Panc1 (cell line): ENCODE measurements at regions not wholly inside any gene's neighbourhood (a gene's known extent, or its start where the extent isn't known, plus 50 kb on each side); places are given as distances from the start of the nearest gene placed in this dataset.

Experiments used
- ATAC-seq: fragments of 200-7000 bp; cut with Tn5 transposase; 2 replicates; pipeline ENCODE4 v1.9.1; 2020; ENCODE audit warnings: mild to moderate bottlenecking, moderate library complexity
- BruUV-seq: library from RNA; stranded (reverse); fragments of 400-500 nt; replicated peaks from 2 replicates; lab custom pipeline; 2021; lab: Mats Ljungman, UMichigan
- CTCF ChIA-PET: fragments of 300-600 bp; sonication (Branson Sonifier 250); formaldehyde crosslinking; loops from one replicate; lab custom pipeline; 2022; ENCODE audit warnings: antibody characterized with exemption; lab: Charles Lee
- POLR2A ChIA-PET: fragments of 300-600 bp; sonication (Branson Sonifier 250); formaldehyde crosslinking; loops from one replicate; lab custom pipeline; 2022; ENCODE audit warnings: antibody characterized with exemption; lab: Charles Lee
- DNase-seq: peaks from one replicate; pipeline ENCODE4 v3.0.0-alpha.2; 2010; ENCODE audit warnings: low read depth, low spot score
- H3K27ac ChIP-seq: 2 replicates; pipeline ENCODE4 v1.5.1; 2011; ENCODE audit warnings: mild to moderate bottlenecking, low read length, inconsistent platforms
- H3K27me3 ChIP-seq: fragments of 200-500 bp; sonication (Bioruptor generic); 2 replicates; pipeline ENCODE4 v1.6.0; 2014; ENCODE audit warnings: low read length, inconsistent platforms; ENCODE audit not compliant: control insufficient read depth, insufficient read depth
- H3K36me3 ChIP-seq: fragments of 200-500 bp; sonication (Bioruptor generic); 2 replicates; pipeline ENCODE4 v1.5.1; 2014; ENCODE audit warnings: inconsistent platforms, mild to moderate bottlenecking, low read length, moderate library complexity; ENCODE audit not compliant: control insufficient read depth, insufficient read depth
- H3K4me1 ChIP-seq: 2 replicates; pipeline ENCODE4 v1.5.1; 2011; ENCODE audit warnings: inconsistent platforms, mild to moderate bottlenecking, low read length, moderate library complexity; ENCODE audit not compliant: control insufficient read depth, insufficient read depth
- H3K4me3 ChIP-seq, 2 experiments: 2 replicates each; pipeline ENCODE4 v1.5.1; 2011 to 2012; ENCODE audit warnings: low read depth in 2 of 2, low read length in 2 of 2, mild to moderate bottlenecking in 2 of 2, inconsistent platforms in 1 of 2, moderate library complexity in 1 of 2
- H3K9me3 ChIP-seq: fragments of 200-500 bp; sonication (Bioruptor generic); 2 replicates; pipeline ENCODE4 v1.5.1; 2014; ENCODE audit warnings: low read depth, mild to moderate bottlenecking, inconsistent platforms, low read length, moderate library complexity; ENCODE audit not compliant: control insufficient read depth, insufficient read depth
- CTCF ChIP-seq: fragments of 450-650 bp; IDR thresholded peaks from 2 replicates; pipeline ENCODE4 v1.5.1; 2017; ENCODE audit warnings: mild to moderate bottlenecking
- POLR2AphosphoS5 ChIP-seq: IDR thresholded peaks from 2 replicates; pipeline ENCODE4 v1.6.1; 2012; ENCODE audit warnings: mild to moderate bottlenecking, low read depth, low read length, moderate library complexity
- REST ChIP-seq, 2 experiments: IDR thresholded peaks; 2 replicates each; pipeline ENCODE4 v1.6.1; 2011 to 2012; ENCODE audit warnings: low read depth in 2 of 2, control low read depth in 1 of 2, low read length in 1 of 2, mild to moderate bottlenecking in 1 of 2, moderate library complexity in 1 of 2; ENCODE audit not compliant: insufficient read depth in 1 of 2
- SIN3A ChIP-seq: IDR thresholded peaks from 2 replicates; pipeline ENCODE4 v1.6.1; 2012; ENCODE audit warnings: low read depth, mild to moderate bottlenecking, low read length, moderate library complexity, borderline replicate concordance; ENCODE audit not compliant: insufficient read depth
- TCF7L2 ChIP-seq: IDR thresholded peaks from 2 replicates; pipeline ENCODE4 v1.6.1; 2011; ENCODE audit warnings: mild to moderate bottlenecking, low read depth, low read length, inconsistent platforms
- in situ Hi-C: cut with HindIII; loops from 2 replicates; pipeline ENCODE4 v1.10.0; 2016; ENCODE audit warnings: low sequenced_read_pairs, low pct_unique_long_range_greater_than_20kb
- intact Hi-C: fragments of 100-400 bp; cut with micrococcal nuclease; formaldehyde crosslinking; loops from one replicate; pipeline ENCODE4 v1.10.0; 2022; ENCODE audit not compliant: unreplicated experiment

GRCh38 chr3:162498626-162499025 lies 1002.0 kb downstream of the OTOL1 start:
- TF ChIP-seq POLR2AphosphoS5, result no peak
- TF ChIP-seq TCF7L2, result no peak
- no peak for TF ChIP-seq REST (IDR thresholded peaks at IDR 0.05; ENCODE audit: insufficient read depth in 1 of 2, low read depth in 2 of 2, low read length in 1 of 2)
- TF ChIP-seq CTCF, result no peak
- TF ChIP-seq SIN3A, result no peak
- ChIA-PET CTCF (no interaction called here), POLR2A (no interaction called here)
- H3K9me3 ChIP-seq, result no peaks in the 10 kb centered on the region
- in situ Hi-C loops, result no loop called here
- no peaks in the 10 kb centered on the region for H3K36me3 ChIP-seq
- DNase-seq (no peak), ATAC-seq (no peak)
- intact Hi-C loops, result no loop called here
- no peaks in the 10 kb centered on the region for H3K27me3 ChIP-seq
- H3K4me3 ChIP-seq, result no peak overlapping the region
- no peaks in the 10 kb centered on the region for H3K4me1 ChIP-seq
- BruUV-seq, result no TSS peak
- H3K27ac ChIP-seq, result no peak overlapping the region

GRCh38 chr3:162507397-162507796 lies 1010.8 kb downstream of the OTOL1 start:
- no TSS peak for BruUV-seq
- Histone ChIP-seq H3K9me3 (no peaks in the 10 kb centered on the region), H3K4me1 (no peaks in the 10 kb centered on the region), H3K36me3 (no peaks in the 10 kb centered on the region), H3K4me3 (no peak overlapping the region), H3K27ac (no peak overlapping the region), H3K27me3 (no peaks in the 10 kb centered on the region)
- TF ChIP-seq CTCF, result no peak
- TF ChIP-seq TCF7L2, result no peak
- no peak for TF ChIP-seq POLR2AphosphoS5
- no peak for TF ChIP-seq SIN3A
- no peak for TF ChIP-seq REST (IDR thresholded peaks at IDR 0.05; ENCODE audit: insufficient read depth in 1 of 2, low read depth in 2 of 2, low read length in 1 of 2)
- intact Hi-C loops, result no loop called here
- in situ Hi-C loops, result no loop called here
- ATAC-seq (no peak), DNase-seq (no peak)
- ChIA-PET CTCF (no interaction called here), POLR2A (no interaction called here)
